ENCODE measurements at regions not wholly inside any gene's neighbourhood (a gene's known extent, or its start where the extent isn't known, plus 50 kb on each side); places are given as distances from the start of the nearest gene placed in this dataset.

GRCh38 chr4:31341601-31342359 lies 621.6 kb downstream of the PCDH7 start:
- ATAC-seq (ENCODE audit: low FRiP score), result no peak
- DNase-seq (ENCODE audit: low spot score), result no peak
- TF ChIP-seq CTCF (IDR thresholded peaks at IDR 0.05), result no peak

GRCh38 chr4:31343061-31343460 lies 622.9 kb downstream of the PCDH7 start:
- no peak for DNase-seq (ENCODE audit: low spot score)
- TF ChIP-seq CTCF (IDR thresholded peaks at IDR 0.05), result no peak
- ATAC-seq (ENCODE audit: low FRiP score), result no peak

GRCh38 chr4:31349907-31350306 lies 629.7 kb downstream of the PCDH7 start:
- ATAC-seq (ENCODE audit: low FRiP score) (no peak), DNase-seq (ENCODE audit: low spot score) (no peak)
- no peak for TF ChIP-seq CTCF (IDR thresholded peaks at IDR 0.05)

- ATAC-seq (ENCODE audit: low FRiP score) (no peak), DNase-seq (ENCODE audit: low spot score) (no peak)
- no peak for TF ChIP-seq CTCF (IDR thresholded peaks at IDR 0.05)
Observed at GRCh38 chr4:31351695-31352094, 631.5 kb downstream of the PCDH7 start.

- ATAC-seq (ENCODE audit: low FRiP score) (no peak), DNase-seq (ENCODE audit: low spot score) (no peak)
- no peak for TF ChIP-seq CTCF (IDR thresholded peaks at IDR 0.05)
Observed at GRCh38 chr4:31356839-31357238, 636.7 kb downstream of the PCDH7 start.

- TF ChIP-seq CTCF (IDR thresholded peaks at IDR 0.05), result no peak
- no peak for ATAC-seq (ENCODE audit: low FRiP score)
- no peak for DNase-seq (ENCODE audit: low spot score)
Observed at GRCh38 chr4:31360786-31361185, 640.6 kb downstream of the PCDH7 start.

GRCh38 chr4:31362756-31363155 lies 642.6 kb downstream of the PCDH7 start:
- no peak for TF ChIP-seq CTCF (IDR thresholded peaks at IDR 0.05)
- DNase-seq (ENCODE audit: low spot score) (no peak), ATAC-seq (ENCODE audit: low FRiP score) (no peak)

Measured in omental fat pad (tissue), 3 donors.